ENCODE measurements at regions not wholly inside any gene's neighbourhood (a gene's known extent, or its start where the extent isn't known, plus 50 kb on each side); places are given as distances from the start of the nearest gene placed in this dataset.

DNA sequence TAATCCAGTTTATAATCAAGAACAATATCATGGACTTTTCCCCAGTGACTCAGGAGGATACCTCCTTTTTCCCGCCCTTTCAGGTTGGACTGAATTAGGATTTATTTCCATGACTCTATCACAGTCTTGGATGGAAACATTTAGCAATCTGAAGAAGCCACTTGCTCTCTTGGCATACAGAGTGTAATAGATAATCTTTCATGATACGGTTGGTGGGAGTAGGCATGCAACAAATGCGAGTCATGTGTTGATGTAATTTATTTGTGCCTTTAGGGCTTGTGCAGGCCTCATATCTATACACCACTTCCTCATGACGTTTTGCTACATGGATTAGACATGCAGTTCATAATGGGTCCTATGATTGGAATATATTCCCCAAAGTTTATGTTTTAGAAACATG is 54.2 kb upstream of the MCTP2 start:
- Histone ChIP-seq H3K4me3 (ENCODE audit: low read length) (no peak overlapping the region), H3K9me3 (ENCODE audit: control insufficient read depth, low read length) (peaks cover 9% of the 10 kb centered on the region), H3K27ac (ENCODE audit: low read depth, low read length) (no peak overlapping the region), H3K9ac (ENCODE audit: extremely low read depth, low read length, poor library complexity, severe bottlenecking) (no peak overlapping the region), H3K36me3 (ENCODE audit: control insufficient read depth, insufficient read depth, low read length) (no peaks in the 10 kb centered on the region), H3K4me1 (ENCODE audit: control insufficient read depth, insufficient read depth, low read length) (no peaks in the 10 kb centered on the region), H3K27me3 (ENCODE audit: control insufficient read depth, insufficient read depth, low read length, poor library complexity, severe bottlenecking) (no peaks in the 10 kb centered on the region)
- WGBS, 2 experiments (ENCODE audit: insufficient coverage in 1 of 2, insufficient read length in 1 of 2): 91 to 100% methylated on average over 2 to 4 of the region's 4 CpGs
- Mint-ChIP-seq H3K27me3 (ENCODE audit: insufficient read depth) (no peaks in the 10 kb centered on the region), H3K4me1 (no peaks in the 10 kb centered on the region), H3K36me3 (ENCODE audit: low read depth) (no peaks in the 10 kb centered on the region), H3K9me3 (peaks cover 5% of the 10 kb centered on the region), H3K27ac (no peak overlapping the region), H3K4me3 (no peak overlapping the region)
- no peak for DNase-seq
- TF ChIP-seq, protein P1, sequence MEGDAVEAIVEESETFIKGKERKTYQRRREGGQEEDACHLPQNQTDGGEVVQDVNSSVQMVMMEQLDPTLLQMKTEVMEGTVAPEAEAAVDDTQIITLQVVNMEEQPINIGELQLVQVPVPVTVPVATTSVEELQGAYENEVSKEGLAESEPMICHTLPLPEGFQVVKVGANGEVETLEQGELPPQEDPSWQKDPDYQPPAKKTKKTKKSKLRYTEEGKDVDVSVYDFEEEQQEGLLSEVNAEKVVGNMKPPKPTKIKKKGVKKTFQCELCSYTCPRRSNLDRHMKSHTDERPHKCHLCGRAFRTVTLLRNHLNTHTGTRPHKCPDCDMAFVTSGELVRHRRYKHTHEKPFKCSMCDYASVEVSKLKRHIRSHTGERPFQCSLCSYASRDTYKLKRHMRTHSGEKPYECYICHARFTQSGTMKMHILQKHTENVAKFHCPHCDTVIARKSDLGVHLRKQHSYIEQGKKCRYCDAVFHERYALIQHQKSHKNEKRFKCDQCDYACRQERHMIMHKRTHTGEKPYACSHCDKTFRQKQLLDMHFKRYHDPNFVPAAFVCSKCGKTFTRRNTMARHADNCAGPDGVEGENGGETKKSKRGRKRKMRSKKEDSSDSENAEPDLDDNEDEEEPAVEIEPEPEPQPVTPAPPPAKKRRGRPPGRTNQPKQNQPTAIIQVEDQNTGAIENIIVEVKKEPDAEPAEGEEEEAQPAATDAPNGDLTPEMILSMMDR (conservative IDR thresholded peaks at IDR 0.05): no peak

DNA sequence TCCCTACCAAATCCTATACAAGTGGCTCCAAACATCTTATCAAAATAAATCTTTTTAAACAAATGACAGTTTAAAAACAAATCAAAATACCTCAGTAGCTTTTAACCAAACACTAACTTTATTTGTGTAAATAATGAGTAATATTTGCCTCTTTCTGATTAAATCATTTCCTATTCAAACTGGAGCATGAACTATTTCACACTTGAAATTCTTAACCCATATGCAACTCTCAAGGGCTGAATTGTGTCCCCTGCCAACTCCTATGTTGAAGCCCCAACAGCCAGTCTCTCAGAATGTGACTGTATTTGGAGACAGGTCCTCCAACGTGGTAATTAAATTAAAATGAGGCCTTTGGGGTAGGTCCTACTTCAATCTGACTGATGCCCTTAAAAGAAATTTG is 55.9 kb upstream of the MCTP2 start:
- Histone ChIP-seq H3K9me3 (ENCODE audit: control insufficient read depth, low read length) (peaks cover 9% of the 10 kb centered on the region), H3K4me1 (ENCODE audit: control insufficient read depth, insufficient read depth, low read length) (no peaks in the 10 kb centered on the region), H3K36me3 (ENCODE audit: control insufficient read depth, insufficient read depth, low read length) (no peaks in the 10 kb centered on the region), H3K27me3 (ENCODE audit: control insufficient read depth, insufficient read depth, low read length, poor library complexity, severe bottlenecking) (no peaks in the 10 kb centered on the region), H3K27ac (ENCODE audit: low read depth, low read length) (no peak overlapping the region), H3K4me3 (ENCODE audit: low read length) (no peak overlapping the region), H3K9ac (ENCODE audit: extremely low read depth, low read length, poor library complexity, severe bottlenecking) (no peak overlapping the region)
- no peaks in the 10 kb centered on the region for H3K36me3 Mint-ChIP-seq (ENCODE audit: low read depth)
- H3K4me3 Mint-ChIP-seq: no peak overlapping the region
- 86 to 100% methylated on average over 1 of the region's 1 CpG for WGBS, 2 experiments (ENCODE audit: insufficient coverage in 1 of 2, insufficient read length in 1 of 2)
- H3K9me3 Mint-ChIP-seq: peaks cover 5% of the 10 kb centered on the region
- DNase-seq: no peak
- TF ChIP-seq, protein P1 (conservative IDR thresholded peaks at IDR 0.05): no peak
- H3K27me3 Mint-ChIP-seq (ENCODE audit: insufficient read depth): no peaks in the 10 kb centered on the region
- no peaks in the 10 kb centered on the region for H3K4me1 Mint-ChIP-seq
- no peak overlapping the region for H3K27ac Mint-ChIP-seq

DNA sequence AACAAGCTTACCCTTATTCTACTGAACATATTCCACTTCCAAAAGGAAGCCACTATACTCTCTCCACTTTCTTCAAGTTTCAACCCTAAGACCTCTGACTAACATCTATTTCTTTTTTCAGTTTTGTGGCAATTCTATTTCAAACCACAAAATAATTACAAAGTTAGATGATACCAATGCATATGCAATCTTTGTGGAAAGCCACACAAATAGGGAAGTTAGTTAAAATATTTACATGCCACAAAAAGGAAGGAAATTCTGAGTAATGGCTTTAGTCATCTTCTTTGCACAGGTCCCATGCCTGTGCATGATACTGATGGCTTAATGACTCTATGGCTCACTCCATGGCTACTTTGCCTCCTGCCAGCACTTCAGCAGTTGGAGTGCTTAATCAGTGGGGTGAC is 57.0 kb upstream of the MCTP2 start:
- Histone ChIP-seq H3K4me1 (ENCODE audit: control insufficient read depth, insufficient read depth, low read length) (no peaks in the 10 kb centered on the region), H3K27me3 (ENCODE audit: control insufficient read depth, insufficient read depth, low read length, poor library complexity, severe bottlenecking) (no peaks in the 10 kb centered on the region), H3K36me3 (ENCODE audit: control insufficient read depth, insufficient read depth, low read length) (no peaks in the 10 kb centered on the region), H3K9ac (ENCODE audit: extremely low read depth, low read length, poor library complexity, severe bottlenecking) (no peak overlapping the region), H3K9me3 (ENCODE audit: control insufficient read depth, low read length) (peaks cover 9% of the 10 kb centered on the region), H3K4me3 (ENCODE audit: low read length) (no peak overlapping the region), H3K27ac (ENCODE audit: low read depth, low read length) (no peak overlapping the region)
- no peaks in the 10 kb centered on the region for H3K27me3 Mint-ChIP-seq (ENCODE audit: insufficient read depth)
- TF ChIP-seq, protein P1 (conservative IDR thresholded peaks at IDR 0.05): no peak
- H3K4me1 Mint-ChIP-seq: no peaks in the 10 kb centered on the region
- no peak for DNase-seq
- H3K36me3 Mint-ChIP-seq (ENCODE audit: low read depth): no peaks in the 10 kb centered on the region
- no peak overlapping the region for H3K4me3 Mint-ChIP-seq
- H3K9me3 Mint-ChIP-seq: peaks cover 5% of the 10 kb centered on the region
- H3K27ac Mint-ChIP-seq: no peak overlapping the region

Measured in endodermal cell (in vitro differentiated cells).